COLO829 (cell line): ENCODE measurements at regions not wholly inside any gene's neighbourhood (a gene's known extent, or its start where the extent isn't known, plus 50 kb on each side); places are given as distances from the start of the nearest gene placed in this dataset.
A peak's percentile ranks its signal among the peaks of the same experiment; 100 is the strongest.
"Not testable (repeated sequence)": the region's sequence is repeated elsewhere in the genome, so short reads cannot be mapped to it uniquely, and the experiment has no call there.

Experiments used
- DNase-seq: peaks from one replicate; pipeline ENCODE4 v3.0.0; 2012; ENCODE audit warnings: low spot score

GRCh38 chrX:150125045-150125444 lies 186.8 kb upstream of the EOLA2 start:
- DNase-seq = not testable (repeated sequence)

GRCh38 chrX:150127216-150127615 lies 188.9 kb upstream of the EOLA2 start:
- DNase-seq = no peak

DNA sequence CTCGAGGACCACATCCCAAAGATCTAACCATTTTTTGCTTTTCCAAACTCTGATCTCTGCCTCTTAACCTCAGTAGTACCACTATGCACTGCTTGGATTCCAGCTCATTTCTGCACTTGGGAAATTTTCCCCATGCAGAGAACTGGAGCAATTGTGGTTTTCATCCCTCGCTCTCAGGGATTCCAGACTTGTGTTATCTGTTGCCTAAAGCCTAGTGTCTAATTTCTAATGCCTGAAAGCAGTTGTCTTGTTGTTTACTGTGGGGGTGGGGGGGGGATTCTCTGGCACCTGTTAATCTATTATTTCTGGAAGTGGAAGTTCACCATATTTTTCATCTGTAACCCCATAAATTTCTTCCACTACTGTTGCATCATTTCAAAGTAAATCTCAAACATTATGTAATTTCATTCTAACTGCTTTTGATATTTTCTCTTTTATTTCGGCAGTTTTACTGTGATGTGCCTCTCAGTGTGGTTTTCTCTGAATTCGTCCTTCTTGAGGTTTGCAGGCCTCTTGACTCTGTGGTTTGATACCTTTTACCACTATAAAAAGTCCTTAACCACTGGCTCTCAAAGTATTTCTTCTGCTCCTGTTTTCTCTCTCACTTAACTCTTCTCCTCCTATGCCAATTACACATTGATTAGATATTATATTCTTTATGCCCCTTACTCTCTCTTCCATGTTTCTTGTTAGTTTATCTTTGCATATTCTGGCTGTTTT lies 205.6 kb upstream of the EOLA2 start:
- no peak for DNase-seq

GRCh38 chrX:150146271-150146896 lies 208.1 kb upstream of the EOLA2 start:
- DNase-seq = no peak

- no peak for DNase-seq
These were observed 210.7 kb upstream of the EOLA2 start for GRCh38 chrX:150148749-150149672.

DNA sequence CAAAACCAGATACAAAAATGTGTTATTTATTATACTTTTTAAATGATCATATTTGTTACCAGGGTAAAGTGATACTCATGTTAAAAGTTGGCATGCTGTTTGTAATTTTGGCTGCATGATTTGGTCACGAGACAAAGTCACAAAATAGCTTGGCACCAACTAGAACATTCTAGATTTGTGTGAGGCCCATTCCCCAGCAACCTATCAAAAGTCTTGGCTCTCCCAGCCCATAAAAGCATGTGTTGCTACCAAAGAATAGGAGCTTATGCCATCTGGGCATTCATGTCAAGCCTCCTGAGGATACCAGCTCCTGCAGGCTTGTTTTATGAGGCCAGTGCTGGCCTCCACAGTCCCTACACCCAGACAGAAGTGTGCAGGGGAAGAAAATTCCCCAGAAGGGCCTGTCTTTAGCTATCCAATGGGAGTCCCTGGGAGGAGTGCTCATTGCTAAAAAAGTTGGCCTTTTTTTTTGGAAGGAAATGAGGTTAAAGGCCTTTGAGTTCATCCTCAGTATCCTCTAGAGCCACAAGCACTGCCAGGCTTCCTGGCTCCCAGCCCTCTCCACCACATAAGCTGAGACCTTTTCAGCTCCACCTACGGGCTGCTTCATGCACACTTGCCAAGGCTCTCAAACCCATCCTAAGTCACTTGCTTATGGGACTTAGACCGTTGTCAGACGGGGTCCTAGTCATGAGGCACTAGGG lies 211.9 kb upstream of the EOLA2 start:
- no peak for DNase-seq

DNA sequence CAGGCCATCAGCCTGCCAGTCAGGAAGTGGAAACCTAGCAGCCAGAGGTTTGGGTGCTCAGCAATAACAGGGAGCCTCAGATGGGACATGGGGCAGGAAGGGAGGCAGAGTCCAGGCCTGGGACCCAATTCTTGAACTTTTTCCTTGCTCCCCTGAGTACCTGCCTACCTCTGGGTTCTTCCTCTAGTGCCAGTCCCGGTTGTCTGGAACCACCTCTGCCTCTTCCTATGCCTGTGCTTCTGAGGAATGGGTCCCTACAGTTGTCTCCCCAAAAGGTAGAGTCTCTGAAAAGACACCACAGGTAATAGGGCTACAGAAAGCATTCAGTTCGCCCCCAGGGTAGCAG lies 212.4 kb upstream of the MAMLD1 start:
- no peak for DNase-seq

DNA sequence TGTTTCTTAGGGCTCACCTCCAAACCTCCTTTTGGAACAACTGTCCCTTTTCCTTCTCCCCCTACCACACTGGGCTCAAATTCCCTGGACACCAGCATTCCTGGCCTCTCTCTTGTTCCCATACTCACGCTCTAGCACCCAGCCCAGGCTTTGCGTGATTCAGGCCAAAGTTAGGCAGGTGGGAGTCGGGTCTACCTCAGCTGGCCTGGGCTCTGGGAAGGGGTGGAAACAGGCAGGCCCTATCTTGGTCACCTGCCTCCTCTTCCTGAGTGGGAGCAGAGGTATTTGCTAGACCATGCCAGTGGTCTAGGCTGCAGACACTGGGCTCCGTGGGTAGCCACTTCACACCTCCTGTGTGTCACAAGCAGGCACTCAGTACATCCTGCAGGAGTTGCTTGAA lies 211.1 kb upstream of the MAMLD1 start:
- no peak for DNase-seq

DNA sequence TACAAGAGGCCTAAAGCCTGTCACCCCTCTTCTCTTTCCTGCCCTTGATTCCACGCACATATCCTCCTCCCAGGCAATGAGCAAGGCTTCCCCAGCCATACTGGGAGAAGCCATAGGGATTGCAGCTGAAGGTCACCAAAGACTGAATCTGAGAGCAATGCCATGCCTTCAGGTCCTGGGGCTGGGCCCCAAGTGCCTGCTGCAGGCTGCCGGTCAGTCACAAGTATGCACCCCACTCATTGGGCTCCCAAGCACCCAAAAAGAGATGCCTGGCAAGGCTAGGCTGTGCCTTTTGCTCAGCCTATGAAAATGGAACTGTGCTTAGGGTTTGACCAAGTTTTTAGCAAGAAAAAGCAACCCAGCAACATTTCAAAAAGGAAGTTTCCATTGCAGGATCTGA lies 210.6 kb upstream of the MAMLD1 start:
- DNase-seq = no peak

DNA sequence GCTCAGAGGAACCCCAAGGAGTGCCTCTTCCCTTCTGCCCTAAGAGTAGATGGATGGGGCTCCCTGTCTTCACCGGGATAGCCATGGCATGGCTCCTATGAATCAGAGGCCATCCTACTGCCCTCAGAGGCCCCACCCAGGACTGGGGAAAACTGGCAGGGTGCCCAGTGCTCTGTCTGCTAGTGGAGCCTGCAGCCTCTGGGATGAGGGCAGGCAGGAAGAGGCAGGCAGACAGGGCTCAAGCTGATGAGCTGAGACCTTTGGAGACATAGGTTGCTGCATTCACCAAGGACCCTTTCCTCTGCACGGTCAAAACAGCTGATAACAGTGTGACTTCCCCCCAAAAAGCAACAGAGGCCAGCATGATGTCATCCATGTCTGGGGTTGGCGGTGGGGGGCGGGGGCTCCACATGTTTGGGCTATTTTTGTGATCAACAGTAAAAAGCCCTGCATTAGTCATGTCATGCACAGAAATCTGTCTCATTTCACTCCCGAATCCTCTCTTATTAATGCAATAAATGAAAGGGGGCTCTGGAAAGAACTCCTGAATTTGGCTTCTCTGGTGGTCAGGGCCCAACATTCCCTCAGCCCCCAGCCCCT lies 207.6 kb upstream of the MAMLD1 start:
- peak; percentile 24 for DNase-seq

DNA sequence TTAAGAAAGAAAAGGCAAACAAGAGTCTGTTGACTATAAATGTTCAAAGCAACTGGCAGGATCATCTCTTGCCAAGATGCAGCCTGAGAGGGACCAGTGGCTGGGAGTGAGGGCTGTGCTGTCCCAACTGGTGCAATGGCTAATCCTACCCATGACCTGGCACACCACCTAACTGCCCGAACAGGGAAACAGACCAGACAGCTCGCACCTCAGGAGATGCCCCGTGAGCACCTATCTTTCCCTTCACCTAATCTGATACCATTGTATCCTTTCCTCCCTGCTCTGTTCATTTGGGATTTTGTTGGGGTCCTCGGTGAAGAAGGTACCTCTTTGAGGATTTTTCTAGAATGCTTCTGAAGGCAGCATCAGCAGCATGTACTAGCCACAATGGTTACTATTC lies 206.5 kb upstream of the MAMLD1 start:
- no peak for DNase-seq

GRCh38 chrX:150157291-150157690 lies 205.8 kb upstream of the MAMLD1 start:
- no peak for DNase-seq

DNA sequence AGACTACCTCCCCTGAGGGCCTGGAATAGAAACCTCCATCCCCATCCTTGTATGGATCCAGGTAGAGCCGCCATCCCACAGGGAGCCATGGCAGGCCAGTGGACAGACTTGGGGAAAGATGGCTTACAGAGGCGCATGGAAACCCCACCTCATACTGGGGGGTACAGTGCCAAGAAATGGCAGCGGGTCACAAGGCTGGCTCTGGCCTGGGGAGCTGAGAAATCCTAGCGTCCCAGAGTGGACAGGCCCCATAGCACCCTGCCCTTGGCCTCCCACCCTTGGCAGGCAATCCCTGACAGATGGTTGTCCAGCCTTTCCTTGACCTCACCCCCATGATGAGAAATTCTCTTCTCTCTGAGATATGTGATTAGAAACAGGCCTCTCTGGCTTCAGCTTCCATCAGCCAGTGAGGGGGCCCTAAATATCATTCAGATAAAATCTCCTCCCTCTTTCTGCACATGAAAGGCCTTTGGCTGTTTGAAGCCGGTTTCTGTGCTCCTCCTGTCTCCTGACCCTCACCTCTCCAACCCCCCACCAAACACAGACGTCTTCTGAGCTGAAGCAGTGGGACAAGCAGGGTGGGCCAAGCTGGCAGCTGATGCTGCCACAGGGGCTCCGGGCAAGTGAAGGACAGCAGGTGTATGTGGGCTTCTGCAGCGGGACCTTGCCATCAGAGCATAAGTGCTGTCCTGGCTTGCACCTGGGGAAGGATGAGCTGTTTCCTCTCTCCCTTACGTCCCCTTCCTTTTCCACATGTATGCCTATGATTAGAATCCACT lies 204.4 kb upstream of the MAMLD1 start:
- DNase-seq = no peak

GRCh38 chrX:150159537-150159936 lies 203.6 kb upstream of the MAMLD1 start:
- DNase-seq = no peak

GRCh38 chrX:150160656-150161055 lies 202.5 kb upstream of the MAMLD1 start:
- DNase-seq = no peak

DNA sequence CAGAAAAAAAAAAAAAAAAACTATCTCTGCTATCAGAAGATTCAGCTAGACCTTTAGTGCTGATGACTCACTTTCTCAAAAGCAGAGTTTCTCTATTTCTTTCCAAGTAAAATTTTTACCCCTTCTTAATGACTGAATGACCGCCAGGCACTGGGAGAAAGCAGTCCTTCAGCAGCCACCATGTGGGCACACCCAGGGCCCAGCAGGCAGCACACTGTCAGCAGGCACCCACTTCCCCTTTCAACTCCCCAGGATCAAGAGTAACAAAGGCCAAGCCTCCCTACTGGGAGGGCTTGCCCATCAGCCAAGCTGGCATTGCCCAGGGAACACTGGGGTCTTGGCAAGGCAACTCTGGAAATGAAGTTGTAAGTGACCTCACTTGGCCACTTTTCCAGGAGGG lies 201.9 kb upstream of the MAMLD1 start:
- no peak for DNase-seq

DNA sequence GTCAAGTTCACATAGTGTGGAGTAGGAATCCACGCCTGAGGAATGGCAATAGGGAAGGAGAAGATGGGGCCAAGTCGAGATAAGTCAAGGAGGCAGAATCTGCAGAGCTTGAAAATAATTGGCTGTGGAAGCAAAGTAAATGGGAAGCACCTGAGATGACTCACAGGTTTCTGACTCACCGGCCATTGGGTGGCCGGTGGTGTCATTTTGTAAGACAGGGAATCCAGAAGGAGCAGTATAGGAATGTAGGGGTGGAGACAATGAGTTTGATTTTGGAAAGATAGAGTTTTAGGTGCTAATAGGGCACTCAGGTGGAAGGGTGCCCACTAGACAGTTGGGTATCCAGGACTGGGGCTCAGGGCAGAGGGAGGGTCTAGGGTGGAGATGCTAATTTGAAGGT lies 201.0 kb upstream of the MAMLD1 start:
- no peak for DNase-seq

DNA sequence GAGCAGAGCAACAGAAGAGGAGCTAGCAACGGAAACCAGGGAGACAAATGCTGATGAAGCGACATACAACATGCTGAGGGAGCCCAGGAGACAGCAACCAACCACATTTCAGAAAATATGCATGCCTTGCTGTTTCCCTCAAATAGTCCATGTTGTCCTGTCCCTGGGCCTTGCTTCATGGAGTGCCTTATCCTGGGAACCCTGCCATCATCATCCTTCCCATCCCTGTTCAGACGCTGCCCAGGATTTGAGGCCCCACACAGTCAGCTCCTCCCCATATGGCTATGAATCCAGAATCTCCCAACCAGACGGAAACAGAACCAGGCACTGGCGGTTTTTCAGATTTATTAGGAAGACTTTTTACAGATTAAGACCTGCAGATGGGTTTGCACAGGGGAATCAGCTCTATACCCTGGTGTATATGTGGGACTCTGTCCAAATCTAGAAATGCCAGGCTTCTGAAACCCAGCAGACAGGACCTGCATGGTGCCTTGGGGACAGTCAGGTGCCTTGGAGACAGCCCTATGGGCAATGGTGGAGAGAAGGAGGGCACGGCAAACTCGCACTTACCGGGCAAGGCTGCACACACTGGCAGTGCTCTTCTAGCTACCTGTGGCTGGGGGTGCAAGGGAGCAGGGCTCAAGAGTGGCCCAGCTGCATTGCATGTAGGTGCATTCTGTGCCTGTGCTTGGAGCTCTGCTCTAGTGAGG lies 199.7 kb upstream of the MAMLD1 start:
- no peak for DNase-seq

GRCh38 chrX:150163956-150164726 lies 199.0 kb upstream of the MAMLD1 start:
- no peak for DNase-seq
